ENCODE measurements at regions not wholly inside any gene's neighbourhood (a gene's known extent, or its start where the extent isn't known, plus 50 kb on each side); places are given as distances from the start of the nearest gene placed in this dataset.

DNA sequence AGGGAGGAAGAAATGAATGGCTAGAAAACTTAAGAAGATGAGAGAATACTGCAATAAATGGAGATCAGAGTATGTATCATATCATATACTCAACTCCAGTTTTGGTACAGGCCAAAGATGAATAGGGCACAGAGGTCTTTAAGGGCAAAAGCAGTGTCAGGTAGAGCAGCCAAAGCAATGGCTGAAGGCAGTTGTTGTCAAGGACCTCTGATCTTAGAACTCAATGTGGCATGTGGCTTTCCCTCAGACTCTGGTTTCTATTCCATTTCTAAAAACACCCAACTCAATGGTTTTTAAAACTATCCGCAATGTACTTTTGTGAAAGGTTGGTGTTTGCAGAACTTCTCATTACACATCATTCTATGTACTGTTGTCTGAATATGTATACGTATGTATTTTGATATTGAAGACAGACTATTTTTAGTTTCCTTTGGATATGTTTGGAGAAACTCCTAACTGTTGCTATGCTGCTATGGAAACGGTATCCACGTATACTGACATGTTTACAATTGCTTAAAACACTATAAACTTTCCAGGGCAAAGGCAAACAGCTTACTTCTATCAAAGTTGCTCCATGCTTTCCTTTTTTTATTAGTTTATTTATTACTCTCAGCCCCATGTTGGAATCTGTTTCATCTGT, 58.1 kb upstream of the PELI1 start:
- H3K9ac ChIP-seq (ENCODE audit: control insufficient read depth, extremely low read depth, insufficient read depth, low read length) = no peak overlapping the region
- H3K79me2 ChIP-seq (ENCODE audit: control insufficient read depth, insufficient read depth, low read length) = no peaks in the 10 kb centered on the region
- H3K4me2 ChIP-seq (ENCODE audit: control insufficient read depth, extremely low read depth, insufficient read depth, low read depth, low read length) = no peak overlapping the region
- H3K27ac ChIP-seq (ENCODE audit: control insufficient read depth, insufficient read depth, low read length) = peak overlapping the region; percentile 75
- dilution Hi-C loops (cut with MboI; ENCODE audit: extremely low pct_ligation_motif_present, low sequenced_read_pairs) = no loop called here
- no peaks in the 10 kb centered on the region for H3K9me3 ChIP-seq (ENCODE audit: control insufficient read depth, low read depth, low read length)
- H4K20me1 ChIP-seq (ENCODE audit: control insufficient read depth, extremely low read depth, insufficient read depth, low read length) = no peaks in the 10 kb centered on the region
- no peak overlapping the region for H3K4me3 ChIP-seq (ENCODE audit: control insufficient read depth in 2 of 3, extremely low read depth in 1 of 3, insufficient read depth in 2 of 3, low read depth in 1 of 3, low read length in 3 of 3)
- FAIRE-seq = no peak
- no peaks in the 10 kb centered on the region for H3K27me3 ChIP-seq (ENCODE audit: control insufficient read depth, extremely low read depth, insufficient read depth, low read length)
- DNase-seq (ENCODE audit: low read depth, low spot score) = no peak
- peaks cover 2% of the 10 kb centered on the region for H3K9me1 ChIP-seq (ENCODE audit: control insufficient read depth, extremely low read depth, insufficient read depth, low read length)
- TF ChIP-seq, protein P1, sequence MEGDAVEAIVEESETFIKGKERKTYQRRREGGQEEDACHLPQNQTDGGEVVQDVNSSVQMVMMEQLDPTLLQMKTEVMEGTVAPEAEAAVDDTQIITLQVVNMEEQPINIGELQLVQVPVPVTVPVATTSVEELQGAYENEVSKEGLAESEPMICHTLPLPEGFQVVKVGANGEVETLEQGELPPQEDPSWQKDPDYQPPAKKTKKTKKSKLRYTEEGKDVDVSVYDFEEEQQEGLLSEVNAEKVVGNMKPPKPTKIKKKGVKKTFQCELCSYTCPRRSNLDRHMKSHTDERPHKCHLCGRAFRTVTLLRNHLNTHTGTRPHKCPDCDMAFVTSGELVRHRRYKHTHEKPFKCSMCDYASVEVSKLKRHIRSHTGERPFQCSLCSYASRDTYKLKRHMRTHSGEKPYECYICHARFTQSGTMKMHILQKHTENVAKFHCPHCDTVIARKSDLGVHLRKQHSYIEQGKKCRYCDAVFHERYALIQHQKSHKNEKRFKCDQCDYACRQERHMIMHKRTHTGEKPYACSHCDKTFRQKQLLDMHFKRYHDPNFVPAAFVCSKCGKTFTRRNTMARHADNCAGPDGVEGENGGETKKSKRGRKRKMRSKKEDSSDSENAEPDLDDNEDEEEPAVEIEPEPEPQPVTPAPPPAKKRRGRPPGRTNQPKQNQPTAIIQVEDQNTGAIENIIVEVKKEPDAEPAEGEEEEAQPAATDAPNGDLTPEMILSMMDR (optimal IDR thresholded peaks at IDR 0.05 in 1 of 3, IDR thresholded peaks at IDR 0.05 in 1 of 3, conservative IDR thresholded peaks at IDR 0.05 in 1 of 3; ENCODE audit: extremely low read depth in 1 of 3, insufficient read depth in 2 of 3, low read length in 3 of 3) = no peak
- TF ChIP-seq EZH2 (IDR thresholded peaks at IDR 0.05; ENCODE audit: low read length) = no peak
- H3K4me1 ChIP-seq (ENCODE audit: control insufficient read depth, extremely low read depth, insufficient read depth, low read length) = peaks cover 21% of the 10 kb centered on the region
- H3K36me3 ChIP-seq (ENCODE audit: control insufficient read depth in 2 of 2, extremely low read depth in 1 of 2, insufficient read depth in 2 of 2, low read length in 2 of 2) = no peaks in the 10 kb centered on the region
- H2AFZ ChIP-seq (ENCODE audit: control insufficient read depth, low read length) = no peak overlapping the region

GRCh38 chr2:64203131-64203857, 59.1 kb upstream of the PELI1 start:
- Histone ChIP-seq H3K27ac (ENCODE audit: control insufficient read depth, insufficient read depth, low read length) (peak overlapping the region; percentile 75), H3K9ac (ENCODE audit: control insufficient read depth, extremely low read depth, insufficient read depth, low read length) (peak overlapping the region; percentile 76), H3K36me3 (ENCODE audit: control insufficient read depth in 2 of 2, extremely low read depth in 1 of 2, insufficient read depth in 2 of 2, low read length in 2 of 2) (no peaks in the 10 kb centered on the region), H3K9me3 (ENCODE audit: control insufficient read depth, low read depth, low read length) (no peaks in the 10 kb centered on the region), H2AFZ (ENCODE audit: control insufficient read depth, low read length) (peak overlapping the region; percentile 96), H3K9me1 (ENCODE audit: control insufficient read depth, extremely low read depth, insufficient read depth, low read length) (peaks cover 2% of the 10 kb centered on the region), H3K27me3 (ENCODE audit: control insufficient read depth, extremely low read depth, insufficient read depth, low read length) (no peaks in the 10 kb centered on the region), H3K4me1 (ENCODE audit: control insufficient read depth, extremely low read depth, insufficient read depth, low read length) (peaks cover 21% of the 10 kb centered on the region), H4K20me1 (ENCODE audit: control insufficient read depth, extremely low read depth, insufficient read depth, low read length) (no peaks in the 10 kb centered on the region), H3K4me3 (ENCODE audit: control insufficient read depth in 2 of 3, extremely low read depth in 1 of 3, insufficient read depth in 2 of 3, low read depth in 1 of 3, low read length in 3 of 3) (peak overlapping the region in 1 of 3 experiments; percentile 44), H3K4me2 (ENCODE audit: control insufficient read depth, extremely low read depth, insufficient read depth, low read depth, low read length) (peak overlapping the region; percentile 80), H3K79me2 (ENCODE audit: control insufficient read depth, insufficient read depth, low read length) (no peaks in the 10 kb centered on the region)
- DNase-seq (ENCODE audit: low read depth, low spot score) (no peak), FAIRE-seq (peak; percentile 20)
- TF ChIP-seq EZH2 (IDR thresholded peaks at IDR 0.05; ENCODE audit: low read length) = no peak
- TF ChIP-seq, protein P1 (optimal IDR thresholded peaks at IDR 0.05 in 1 of 3, IDR thresholded peaks at IDR 0.05 in 1 of 3, conservative IDR thresholded peaks at IDR 0.05 in 1 of 3; ENCODE audit: extremely low read depth in 1 of 3, insufficient read depth in 2 of 3, low read length in 3 of 3) = no peak
- dilution Hi-C loops (cut with MboI; ENCODE audit: extremely low pct_ligation_motif_present, low sequenced_read_pairs) = no loop called here
